ENCODE measurements at regions not wholly inside any gene's neighbourhood (a gene's known extent, or its start where the extent isn't known, plus 50 kb on each side); places are given as distances from the start of the nearest gene placed in this dataset.

GRCh38 chr20:60064554-60065196, 106.5 kb downstream of the CDH26 start:
- no peak for TF ChIP-seq TAF1 (IDR thresholded peaks at IDR 0.05; ENCODE audit: borderline replicate concordance, insufficient read depth, low read length)
- TF ChIP-seq POLR2AphosphoS5 (IDR thresholded peaks at IDR 0.05; ENCODE audit: low read depth, low read length): no peak
- TF ChIP-seq, protein P1, sequence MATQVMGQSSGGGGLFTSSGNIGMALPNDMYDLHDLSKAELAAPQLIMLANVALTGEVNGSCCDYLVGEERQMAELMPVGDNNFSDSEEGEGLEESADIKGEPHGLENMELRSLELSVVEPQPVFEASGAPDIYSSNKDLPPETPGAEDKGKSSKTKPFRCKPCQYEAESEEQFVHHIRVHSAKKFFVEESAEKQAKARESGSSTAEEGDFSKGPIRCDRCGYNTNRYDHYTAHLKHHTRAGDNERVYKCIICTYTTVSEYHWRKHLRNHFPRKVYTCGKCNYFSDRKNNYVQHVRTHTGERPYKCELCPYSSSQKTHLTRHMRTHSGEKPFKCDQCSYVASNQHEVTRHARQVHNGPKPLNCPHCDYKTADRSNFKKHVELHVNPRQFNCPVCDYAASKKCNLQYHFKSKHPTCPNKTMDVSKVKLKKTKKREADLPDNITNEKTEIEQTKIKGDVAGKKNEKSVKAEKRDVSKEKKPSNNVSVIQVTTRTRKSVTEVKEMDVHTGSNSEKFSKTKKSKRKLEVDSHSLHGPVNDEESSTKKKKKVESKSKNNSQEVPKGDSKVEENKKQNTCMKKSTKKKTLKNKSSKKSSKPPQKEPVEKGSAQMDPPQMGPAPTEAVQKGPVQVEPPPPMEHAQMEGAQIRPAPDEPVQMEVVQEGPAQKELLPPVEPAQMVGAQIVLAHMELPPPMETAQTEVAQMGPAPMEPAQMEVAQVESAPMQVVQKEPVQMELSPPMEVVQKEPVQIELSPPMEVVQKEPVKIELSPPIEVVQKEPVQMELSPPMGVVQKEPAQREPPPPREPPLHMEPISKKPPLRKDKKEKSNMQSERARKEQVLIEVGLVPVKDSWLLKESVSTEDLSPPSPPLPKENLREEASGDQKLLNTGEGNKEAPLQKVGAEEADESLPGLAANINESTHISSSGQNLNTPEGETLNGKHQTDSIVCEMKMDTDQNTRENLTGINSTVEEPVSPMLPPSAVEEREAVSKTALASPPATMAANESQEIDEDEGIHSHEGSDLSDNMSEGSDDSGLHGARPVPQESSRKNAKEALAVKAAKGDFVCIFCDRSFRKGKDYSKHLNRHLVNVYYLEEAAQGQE (IDR thresholded peaks at IDR 0.05; ENCODE audit: insufficient read depth in 1 of 2, low read depth in 2 of 2, low read length in 2 of 2): no peak
- TF ChIP-seq FOXP2 (optimal IDR thresholded peaks at IDR 0.05; ENCODE audit: borderline replicate concordance, extremely low read depth, extremely low read length, insufficient read depth): no peak
- no peak for TF ChIP-seq SIN3A (IDR thresholded peaks at IDR 0.05; ENCODE audit: borderline replicate concordance, insufficient read depth, low read length)

GRCh38 chr20:60065741-60066437, 107.7 kb downstream of the CDH26 start:
- TF ChIP-seq SIN3A (IDR thresholded peaks at IDR 0.05; ENCODE audit: borderline replicate concordance, insufficient read depth, low read length): no peak

- TF ChIP-seq FOXP2 (optimal IDR thresholded peaks at IDR 0.05; ENCODE audit: borderline replicate concordance, extremely low read depth, extremely low read length, insufficient read depth) (no peak), SIN3A (IDR thresholded peaks at IDR 0.05; ENCODE audit: borderline replicate concordance, insufficient read depth, low read length) (no peak), TAF1 (IDR thresholded peaks at IDR 0.05; ENCODE audit: borderline replicate concordance, insufficient read depth, low read length) (no peak), POLR2AphosphoS5 (IDR thresholded peaks at IDR 0.05; ENCODE audit: low read depth, low read length) (no peak)
- TF ChIP-seq, protein P1 (IDR thresholded peaks at IDR 0.05; ENCODE audit: insufficient read depth in 1 of 2, low read depth in 2 of 2, low read length in 2 of 2): no peak
Measured at GRCh38 chr20:60066438-60066823, 108.2 kb downstream of the CDH26 start.

- TF ChIP-seq POLR2AphosphoS5 (IDR thresholded peaks at IDR 0.05; ENCODE audit: low read depth, low read length): no peak
- TF ChIP-seq SIN3A (IDR thresholded peaks at IDR 0.05; ENCODE audit: borderline replicate concordance, insufficient read depth, low read length): no peak
- TF ChIP-seq TAF1 (IDR thresholded peaks at IDR 0.05; ENCODE audit: borderline replicate concordance, insufficient read depth, low read length): no peak
- TF ChIP-seq FOXP2 (optimal IDR thresholded peaks at IDR 0.05; ENCODE audit: borderline replicate concordance, extremely low read depth, extremely low read length, insufficient read depth): no peak
- TF ChIP-seq, protein P1 (IDR thresholded peaks at IDR 0.05; ENCODE audit: insufficient read depth in 1 of 2, low read depth in 2 of 2, low read length in 2 of 2): no peak
Measured at GRCh38 chr20:60068509-60068908, 110.3 kb downstream of the CDH26 start.

- no peak for TF ChIP-seq POLR2AphosphoS5 (IDR thresholded peaks at IDR 0.05; ENCODE audit: low read depth, low read length)
- no peak for TF ChIP-seq SIN3A (IDR thresholded peaks at IDR 0.05; ENCODE audit: borderline replicate concordance, insufficient read depth, low read length)
- no peak for TF ChIP-seq FOXP2 (optimal IDR thresholded peaks at IDR 0.05; ENCODE audit: borderline replicate concordance, extremely low read depth, extremely low read length, insufficient read depth)
- no peak for TF ChIP-seq TAF1 (IDR thresholded peaks at IDR 0.05; ENCODE audit: borderline replicate concordance, insufficient read depth, low read length)
- TF ChIP-seq, protein P1 (IDR thresholded peaks at IDR 0.05; ENCODE audit: insufficient read depth in 1 of 2, low read depth in 2 of 2, low read length in 2 of 2): no peak
Measured at GRCh38 chr20:60069656-60070055, 111.4 kb downstream of the CDH26 start.

Measured in PFSK-1 (cell line).